ENCODE measurements at regions not wholly inside any gene's neighbourhood (a gene's known extent, or its start where the extent isn't known, plus 50 kb on each side); places are given as distances from the start of the nearest gene placed in this dataset.

DNA sequence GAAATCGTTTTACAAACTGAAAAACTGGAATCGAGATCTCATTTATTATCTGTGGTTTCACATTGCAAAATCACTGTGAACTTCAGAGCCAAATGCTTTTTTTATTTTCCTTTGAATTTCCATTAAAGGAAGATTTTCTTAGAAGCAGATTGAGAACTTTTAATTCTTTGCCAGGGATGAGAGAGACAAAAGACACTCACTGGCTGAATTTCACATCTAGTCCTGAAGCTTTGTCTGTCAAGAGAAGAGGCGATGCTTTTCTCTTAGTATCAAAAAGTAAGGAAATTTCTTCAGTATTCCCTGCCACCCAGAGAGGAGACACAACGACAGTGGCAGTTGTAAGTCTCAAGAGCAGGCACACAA is 141.8 kb downstream of the TMEM200A start:
- H3K27ac ChIP-seq (ENCODE audit: insufficient read depth, low read depth, low read length), result no peak overlapping the region
- H3K4me2 ChIP-seq (ENCODE audit: insufficient read depth, low read length), result no peak overlapping the region
- no peaks in the 10 kb centered on the region for H3K36me3 ChIP-seq (ENCODE audit: control insufficient read depth in 2 of 2, extremely low read depth in 1 of 2, insufficient read depth in 2 of 2, low read length in 2 of 2)
- H4K20me1 ChIP-seq (replicated peaks; ENCODE audit: control insufficient read depth, extremely low read depth, insufficient read depth, low read length), result no peaks in the 10 kb centered on the region
- no peak for DNase-seq (ENCODE audit: low read depth, low spot score)
- no peak overlapping the region for H3K4me3 ChIP-seq (replicated peaks in 1 of 3; ENCODE audit: insufficient read depth in 1 of 3, low read depth in 1 of 3, low read length in 3 of 3)
- intact Hi-C loops (cut with micrococcal nuclease), result no loop called here
- dilution Hi-C loops (cut with MboI; ENCODE audit: extremely low pct_ligation_motif_present, low sequenced_read_pairs), result no loop called here
- TF ChIP-seq, protein P1, sequence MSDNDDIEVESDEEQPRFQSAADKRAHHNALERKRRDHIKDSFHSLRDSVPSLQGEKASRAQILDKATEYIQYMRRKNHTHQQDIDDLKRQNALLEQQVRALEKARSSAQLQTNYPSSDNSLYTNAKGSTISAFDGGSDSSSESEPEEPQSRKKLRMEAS (IDR thresholded peaks at IDR 0.05; ENCODE audit: insufficient read depth, insufficient read length), result no peak
- no peak for TF ChIP-seq POLR2A (IDR thresholded peaks at IDR 0.05; ENCODE audit: low read depth, low read length)
- TF ChIP-seq POLR2AphosphoS5 (IDR thresholded peaks at IDR 0.05; ENCODE audit: insufficient read depth, low read depth, low read length), result no peak
- TF ChIP-seq MYC (IDR thresholded peaks at IDR 0.05; ENCODE audit: low read depth, low read length), result no peak
- no peak for TF ChIP-seq EZH2 (IDR thresholded peaks at IDR 0.05; ENCODE audit: borderline replicate concordance, low read depth, low read length, severe bottlenecking)
- no peak for TF ChIP-seq FOS (IDR thresholded peaks at IDR 0.05; ENCODE audit: borderline replicate concordance, insufficient read depth, low read length)
- no peak for TF ChIP-seq JUN (IDR thresholded peaks at IDR 0.05; ENCODE audit: borderline replicate concordance, insufficient read depth, insufficient read length, low read depth)
- no peak for TF ChIP-seq GATA2 (IDR thresholded peaks at IDR 0.05; ENCODE audit: insufficient read depth, insufficient read length, low read depth, low read length)
- TF ChIP-seq, protein P2, sequence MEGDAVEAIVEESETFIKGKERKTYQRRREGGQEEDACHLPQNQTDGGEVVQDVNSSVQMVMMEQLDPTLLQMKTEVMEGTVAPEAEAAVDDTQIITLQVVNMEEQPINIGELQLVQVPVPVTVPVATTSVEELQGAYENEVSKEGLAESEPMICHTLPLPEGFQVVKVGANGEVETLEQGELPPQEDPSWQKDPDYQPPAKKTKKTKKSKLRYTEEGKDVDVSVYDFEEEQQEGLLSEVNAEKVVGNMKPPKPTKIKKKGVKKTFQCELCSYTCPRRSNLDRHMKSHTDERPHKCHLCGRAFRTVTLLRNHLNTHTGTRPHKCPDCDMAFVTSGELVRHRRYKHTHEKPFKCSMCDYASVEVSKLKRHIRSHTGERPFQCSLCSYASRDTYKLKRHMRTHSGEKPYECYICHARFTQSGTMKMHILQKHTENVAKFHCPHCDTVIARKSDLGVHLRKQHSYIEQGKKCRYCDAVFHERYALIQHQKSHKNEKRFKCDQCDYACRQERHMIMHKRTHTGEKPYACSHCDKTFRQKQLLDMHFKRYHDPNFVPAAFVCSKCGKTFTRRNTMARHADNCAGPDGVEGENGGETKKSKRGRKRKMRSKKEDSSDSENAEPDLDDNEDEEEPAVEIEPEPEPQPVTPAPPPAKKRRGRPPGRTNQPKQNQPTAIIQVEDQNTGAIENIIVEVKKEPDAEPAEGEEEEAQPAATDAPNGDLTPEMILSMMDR (IDR thresholded peaks at IDR 0.05; ENCODE audit: extremely low read depth in 1 of 2, insufficient read depth in 1 of 2, low read depth in 1 of 2, low read length in 2 of 2), result no peak
- BruUV-seq (replicated peaks), result no TSS peak
- ChIA-PET POLR2A (no interaction called here), CTCF (no interaction called here)
- H3K27me3 ChIP-seq (ENCODE audit: control insufficient read depth in 2 of 2, insufficient read depth in 2 of 2, low read length in 2 of 2), result no peaks in the 10 kb centered on the region
- no peaks in the 10 kb centered on the region for H3K9me1 ChIP-seq (replicated peaks; ENCODE audit: control insufficient read depth, extremely low read depth, insufficient read depth, low read length)
- H2AFZ ChIP-seq (ENCODE audit: low read depth, low read length), result no peak overlapping the region
- H3K79me2 ChIP-seq (ENCODE audit: control insufficient read depth, insufficient read depth, low read length), result no peaks in the 10 kb centered on the region
- no peak for FAIRE-seq
- no peaks in the 10 kb centered on the region for H3K4me1 ChIP-seq (ENCODE audit: control insufficient read depth, extremely low read depth, insufficient read depth, low read length)
- H3K9ac ChIP-seq (replicated peaks; ENCODE audit: extremely low read depth, insufficient read depth, low read length), result no peak overlapping the region
- no peaks in the 10 kb centered on the region for H3K9me3 ChIP-seq (replicated peaks; ENCODE audit: control insufficient read depth, insufficient read depth, low read length)

Measured in endothelial cell of umbilical vein (primary cell).